PC-3 (cell line): ENCODE measurements at regions not wholly inside any gene's neighbourhood (a gene's known extent, or its start where the extent isn't known, plus 50 kb on each side); places are given as distances from the start of the nearest gene placed in this dataset.

Experiments used
- ATAC-seq: fragments of 200-7000 bp; cut with Tn5 transposase; 2 replicates; pipeline ENCODE4 v1.9.1; 2020; ENCODE audit warnings: mild to moderate bottlenecking, moderate library complexity
- BruUV-seq: library from RNA; stranded (reverse); fragments of 400-500 nt; replicated peaks from 2 replicates; lab custom pipeline; 2021; lab: Mats Ljungman, UMichigan
- CTCF ChIA-PET: fragments of 300-600 bp; sonication (Branson Sonifier 250); formaldehyde crosslinking; loops from one replicate; lab custom pipeline; 2022; ENCODE audit warnings: antibody characterized with exemption; lab: Charles Lee
- POLR2A ChIA-PET: fragments of 300-600 bp; sonication (Branson Sonifier 250); formaldehyde crosslinking; loops from one replicate; lab custom pipeline; 2022; ENCODE audit warnings: antibody characterized with exemption; ENCODE audit not compliant: unreplicated experiment; lab: Charles Lee
- DNase-seq: peaks from one replicate; pipeline ENCODE4 v3.0.0-alpha.2; 2015
- H2AFZ ChIP-seq: fragments of 300-600 bp; sonication (generic); 2 replicates; pipeline ENCODE4 v1.6.0; 2016; ENCODE audit warnings: antibody characterized with exemption, low read length
- H3F3A ChIP-seq: fragments of 300-600 bp; sonication (generic); one replicate; pipeline ENCODE4 v1.6.0; 2017; ENCODE audit warnings: antibody characterized with exemption, low read length, control low read depth, mild to moderate bottlenecking; ENCODE audit not compliant: unreplicated experiment
- H3K27ac ChIP-seq: fragments of 300-600 bp; sonication (generic); 2 replicates; pipeline ENCODE4 v1.5.1; 2016; ENCODE audit warnings: mild to moderate bottlenecking, low read length
- H3K27me3 ChIP-seq: fragments of 300-600 bp; sonication (generic); 2 replicates; pipeline ENCODE4 v1.6.1; 2016; ENCODE audit warnings: low read length, mixed read lengths
- H3K36me3 ChIP-seq: fragments of 300-600 bp; sonication (generic); 2 replicates; pipeline ENCODE4 v1.6.1; 2016; ENCODE audit warnings: low read depth, mixed run types, low read length, mixed read lengths
- H3K4me1 ChIP-seq: fragments of 300-600 bp; sonication (generic); 2 replicates; pipeline ENCODE4 v1.5.1; 2016; ENCODE audit warnings: low read length; ENCODE audit not compliant: insufficient read depth
- H3K4me2 ChIP-seq: fragments of 300-600 bp; sonication (generic); 2 replicates; pipeline ENCODE4 v1.6.0; 2016; ENCODE audit warnings: low read length
- H3K4me3 ChIP-seq: fragments of 300-600 bp; sonication (generic); 2 replicates; pipeline ENCODE4 v1.5.1; 2016; ENCODE audit warnings: mild to moderate bottlenecking, low read length, mixed read lengths
- H3K79me2 ChIP-seq: fragments of 300-600 bp; sonication (generic); 2 replicates; pipeline ENCODE4 v1.6.1; 2017; ENCODE audit warnings: low read length, mixed read lengths
- H3K9ac ChIP-seq: fragments of 300-600 bp; sonication (generic); 2 replicates; pipeline ENCODE4 v1.6.0; 2016; ENCODE audit warnings: mild to moderate bottlenecking, low read length
- H3K9me2 ChIP-seq: fragments of 300-600 bp; sonication (generic); replicated peaks from 2 replicates; pipeline ENCODE4 v1.6.1; 2016; ENCODE audit warnings: mixed run types, low read length, mixed read lengths
- H3K9me3 ChIP-seq: fragments of 300-600 bp; sonication (generic); 2 replicates; pipeline ENCODE4 v1.6.1; 2016; ENCODE audit warnings: low read length, mixed read lengths
- H4K20me1 ChIP-seq: fragments of 300-600 bp; sonication (generic); 2 replicates; pipeline ENCODE4 v1.6.1; 2016; ENCODE audit warnings: low read length, mixed read lengths
- CTCF ChIP-seq: fragments of 300-600 bp; sonication (generic); conservative IDR thresholded peaks from 2 replicates; pipeline ENCODE4 v1.5.1; 2017; ENCODE audit warnings: antibody characterized with exemption, low read depth, mild to moderate bottlenecking, low read length
- EZH2 ChIP-seq: fragments of 300-600 bp; sonication (generic); IDR thresholded peaks from one replicate; pipeline ENCODE4 v1.6.1; 2017; ENCODE audit warnings: antibody characterized with exemption, mild to moderate bottlenecking, low read length; ENCODE audit not compliant: unreplicated experiment
- EZH2phosphoT487 ChIP-seq: fragments of 300-600 bp; sonication (generic); IDR thresholded peaks from 2 replicates; pipeline ENCODE4 v1.6.1; 2018; ENCODE audit warnings: mild to moderate bottlenecking, antibody characterized with exemption, low read length, borderline replicate concordance
- intact Hi-C: fragments of 100-400 bp; cut with micrococcal nuclease; formaldehyde crosslinking; loops from 2 replicates; pipeline ENCODE4 v1.9.0; 2023

DNA sequence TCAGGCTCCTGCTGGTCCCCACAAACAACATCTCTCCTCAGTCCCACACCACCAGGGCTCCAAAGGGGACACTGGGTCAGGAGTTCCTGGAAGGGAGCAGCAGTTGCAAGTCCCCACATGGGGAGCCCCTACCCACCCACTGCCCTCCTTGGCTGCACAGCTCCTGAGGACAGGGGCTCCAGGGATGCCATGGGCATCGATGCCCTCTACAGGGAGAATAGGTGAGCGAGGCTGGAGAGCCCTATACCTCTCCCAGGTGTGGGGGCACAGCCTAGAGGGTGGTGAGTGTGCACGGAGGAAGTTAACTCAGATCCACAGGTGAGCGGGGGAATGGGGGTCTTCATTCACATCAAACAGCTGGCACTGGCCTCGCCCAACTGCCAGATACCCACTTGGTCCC, 141.2 kb upstream of the LINGO1 start:
- H3K4me2 ChIP-seq, result no peak overlapping the region
- ChIA-PET POLR2A (no interaction called here), CTCF (no interaction called here)
- H3K27me3 ChIP-seq, result peaks cover 5% of the 10 kb centered on the region; the same call in 1 of the 2 replicates
- H3K36me3 ChIP-seq, result no peaks in the 10 kb centered on the region
- no TSS peak for BruUV-seq
- intact Hi-C loops, result no loop called here
- H3K4me1 ChIP-seq, result no peaks in the 10 kb centered on the region
- no peak overlapping the region for H2AFZ ChIP-seq
- H3K79me2 ChIP-seq, result no peaks in the 10 kb centered on the region
- no peak overlapping the region for H3K4me3 ChIP-seq
- H3K27ac ChIP-seq, result no peak overlapping the region
- H3K9ac ChIP-seq, result no peak overlapping the region
- no peaks in the 10 kb centered on the region for H3K9me3 ChIP-seq
- H3K9me2 ChIP-seq, result no peaks in the 10 kb centered on the region
- no peaks in the 10 kb centered on the region for H4K20me1 ChIP-seq
- H3F3A ChIP-seq, result no peaks in the 10 kb centered on the region
- DNase-seq (no peak), ATAC-seq (no peak)
- TF ChIP-seq CTCF (no peak), EZH2phosphoT487 (no peak), EZH2 (no peak)

DNA sequence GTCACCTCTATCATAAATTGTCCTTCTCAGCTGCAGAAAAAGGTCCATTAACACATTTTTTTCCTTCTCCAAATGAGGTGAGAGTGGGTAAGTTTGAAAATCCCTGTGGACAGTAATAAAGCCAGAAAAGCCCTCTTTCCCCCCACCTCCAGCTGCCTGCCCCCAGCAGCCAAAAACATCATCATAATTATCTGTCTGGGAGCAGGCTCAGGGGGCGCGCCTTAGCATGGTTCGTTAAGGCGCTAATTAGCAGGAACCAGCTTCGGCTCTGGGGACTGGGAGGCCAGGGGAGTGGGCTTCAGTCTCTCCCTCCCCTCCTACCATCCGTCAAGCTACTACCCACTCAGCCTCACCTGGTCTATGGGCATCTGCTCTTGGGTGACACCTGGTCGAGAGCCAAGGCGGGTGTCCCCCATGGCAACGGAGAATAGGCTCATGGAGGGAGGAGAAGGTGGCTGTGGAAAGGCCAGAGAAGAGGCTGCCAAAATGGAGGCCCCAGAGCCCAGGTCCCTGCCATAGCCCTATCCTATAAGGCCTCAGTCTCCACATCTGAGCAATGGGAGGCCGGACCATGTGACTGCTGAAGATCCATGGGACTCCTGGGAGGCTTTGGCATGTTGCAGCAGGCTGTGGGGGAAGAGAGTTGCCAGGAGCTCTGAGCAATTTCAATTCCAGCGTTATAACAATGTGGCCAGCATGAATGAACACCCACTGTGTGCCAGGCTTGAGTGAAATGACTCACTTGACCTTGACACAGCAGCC, 140.1 kb upstream of the LINGO1 start:
- H3K27me3 ChIP-seq, result peaks cover under 1% of the 10 kb centered on the region
- intact Hi-C loops, result no loop called here
- H2AFZ ChIP-seq, result no peak overlapping the region
- ChIA-PET CTCF (no interaction called here), POLR2A (no interaction called here)
- no peaks in the 10 kb centered on the region for H3F3A ChIP-seq
- no peaks in the 10 kb centered on the region for H3K9me2 ChIP-seq
- no peak for DNase-seq
- H4K20me1 ChIP-seq, result no peaks in the 10 kb centered on the region
- BruUV-seq, result no TSS peak
- no peak overlapping the region for H3K27ac ChIP-seq
- H3K9me3 ChIP-seq, result no peaks in the 10 kb centered on the region
- H3K9ac ChIP-seq, result no peak overlapping the region
- H3K4me3 ChIP-seq, result no peak overlapping the region
- H3K4me2 ChIP-seq, result no peak overlapping the region
- no peaks in the 10 kb centered on the region for H3K36me3 ChIP-seq
- H3K79me2 ChIP-seq, result no peaks in the 10 kb centered on the region
- H3K4me1 ChIP-seq, result no peaks in the 10 kb centered on the region
- no peak for TF ChIP-seq CTCF
- no peak for ATAC-seq

GRCh38 chr15:77771616-77772015, 138.9 kb upstream of the LINGO1 start:
- H3K27ac ChIP-seq, result no peak overlapping the region
- H2AFZ ChIP-seq, result no peak overlapping the region
- TF ChIP-seq EZH2phosphoT487 (no peak), EZH2 (no peak), CTCF (no peak)
- H3K9ac ChIP-seq, result no peak overlapping the region
- CTCF ChIA-PET, result no interaction called here
- ATAC-seq, result no peak
- POLR2A ChIA-PET, result no interaction called here
- no peak overlapping the region for H3K4me2 ChIP-seq
- BruUV-seq, result no TSS peak
- H3F3A ChIP-seq, result no peaks in the 10 kb centered on the region
- no peak overlapping the region for H3K4me3 ChIP-seq
- H3K4me1 ChIP-seq, result no peaks in the 10 kb centered on the region
- no peaks in the 10 kb centered on the region for H3K79me2 ChIP-seq
- H4K20me1 ChIP-seq, result no peaks in the 10 kb centered on the region
- intact Hi-C loops, result no loop called here
- no peaks in the 10 kb centered on the region for H3K9me2 ChIP-seq
- no peak for DNase-seq
- H3K9me3 ChIP-seq, result no peaks in the 10 kb centered on the region
- no peaks in the 10 kb centered on the region for H3K36me3 ChIP-seq
- peaks cover 13% of the 10 kb centered on the region for H3K27me3 ChIP-seq
